ENCODE measurements at regions not wholly inside any gene's neighbourhood (a gene's known extent, or its start where the extent isn't known, plus 50 kb on each side); places are given as distances from the start of the nearest gene placed in this dataset.
"Not testable (repeated sequence)": the region's sequence is repeated elsewhere in the genome, so short reads cannot be mapped to it uniquely, and the experiment has no call there.

GRCh38 chr7:106736123-106736507 lies 75.2 kb upstream of the CCDC71L start:
- Mint-ChIP-seq H3K4me3 (no peak overlapping the region), H3K27me3 (ENCODE audit: low read depth) (no peaks in the 10 kb centered on the region), H3K4me1 (ENCODE audit: low read depth) (peaks cover 39% of the 10 kb centered on the region), H3K9me3 (no peaks in the 10 kb centered on the region), H3K36me3 (ENCODE audit: insufficient read depth) (no peaks in the 10 kb centered on the region)
- DNase-seq (no peak), ATAC-seq (no peak)

GRCh38 chr7:106736508-106737201 lies 75.7 kb upstream of the CCDC71L start:
- no peak overlapping the region for H3K4me3 Mint-ChIP-seq
- H3K9me3 Mint-ChIP-seq = no peaks in the 10 kb centered on the region
- peaks cover 33% of the 10 kb centered on the region for H3K4me1 Mint-ChIP-seq (ENCODE audit: low read depth)
- peak; percentile 26 for DNase-seq
- H3K36me3 Mint-ChIP-seq (ENCODE audit: insufficient read depth) = no peaks in the 10 kb centered on the region
- peak; percentile 91 to 93 for ATAC-seq
- H3K27me3 Mint-ChIP-seq (ENCODE audit: low read depth) = no peaks in the 10 kb centered on the region

- Mint-ChIP-seq H3K9me3 (no peaks in the 10 kb centered on the region), H3K4me1 (ENCODE audit: low read depth) (peaks cover 29% of the 10 kb centered on the region), H3K36me3 (ENCODE audit: insufficient read depth) (no peaks in the 10 kb centered on the region), H3K27me3 (ENCODE audit: low read depth) (no peaks in the 10 kb centered on the region), H3K4me3 (no peak overlapping the region)
- DNase-seq (no peak), ATAC-seq (no peak)
These were observed 76.2 kb upstream of the CCDC71L start for GRCh38 chr7:106737202-106737562.

- ATAC-seq (no peak), DNase-seq (no peak)
- peaks cover 14% of the 10 kb centered on the region for H3K4me1 Mint-ChIP-seq (ENCODE audit: low read depth)
- no peak overlapping the region for H3K4me3 Mint-ChIP-seq
- H3K36me3 Mint-ChIP-seq (ENCODE audit: insufficient read depth) = no peaks in the 10 kb centered on the region
- H3K9me3 Mint-ChIP-seq = no peaks in the 10 kb centered on the region
- peaks cover 4% of the 10 kb centered on the region for H3K27me3 Mint-ChIP-seq (ENCODE audit: low read depth)
These were observed 79.8 kb upstream of the CCDC71L start for GRCh38 chr7:106740806-106741205.

- H3K4me3 Mint-ChIP-seq = no peak overlapping the region
- peak in 1 of 2 donors; percentile 35 for ATAC-seq
These were observed 83.7 kb upstream of the CCDC71L start for GRCh38 chr7:106744563-106745091.

GRCh38 chr7:106747301-106747700 lies 86.3 kb upstream of the CCDC71L start:
- H3K36me3 Mint-ChIP-seq (ENCODE audit: insufficient read depth); H3K27me3 Mint-ChIP-seq (ENCODE audit: low read depth); H3K4me3 Mint-ChIP-seq; H3K9me3 Mint-ChIP-seq; DNase-seq; H3K4me1 Mint-ChIP-seq (ENCODE audit: low read depth); ATAC-seq: not testable (repeated sequence)

More at GRCh38 chr7:106744563-106745091, 83.7 kb upstream of the CCDC71L start:
- H3K4me1 Mint-ChIP-seq (ENCODE audit: low read depth) = no peaks in the 10 kb centered on the region
- no peaks in the 10 kb centered on the region for H3K36me3 Mint-ChIP-seq (ENCODE audit: insufficient read depth)
- H3K27me3 Mint-ChIP-seq (ENCODE audit: low read depth) = peaks cover 5% of the 10 kb centered on the region
- DNase-seq = no peak
- H3K9me3 Mint-ChIP-seq = no peaks in the 10 kb centered on the region

GRCh38 chr7:106747804-106748203 lies 86.8 kb upstream of the CCDC71L start:
- Mint-ChIP-seq H3K4me3 (no peak overlapping the region), H3K4me1 (ENCODE audit: low read depth) (no peaks in the 10 kb centered on the region), H3K36me3 (ENCODE audit: insufficient read depth) (no peaks in the 10 kb centered on the region), H3K27me3 (ENCODE audit: low read depth) (peaks cover 8% of the 10 kb centered on the region), H3K9me3 (no peaks in the 10 kb centered on the region)
- ATAC-seq = no peak
- no peak for DNase-seq

GRCh38 chr7:106749165-106749564 lies 88.2 kb upstream of the CCDC71L start:
- Mint-ChIP-seq H3K36me3 (ENCODE audit: insufficient read depth) (no peaks in the 10 kb centered on the region), H3K9me3 (peaks cover 3% of the 10 kb centered on the region), H3K27me3 (ENCODE audit: low read depth) (peaks cover 4% of the 10 kb centered on the region), H3K4me1 (ENCODE audit: low read depth) (no peaks in the 10 kb centered on the region), H3K4me3 (no peak overlapping the region)
- ATAC-seq = no peak
- DNase-seq = no peak

- Mint-ChIP-seq H3K4me3 (no peak overlapping the region), H3K27me3 (ENCODE audit: low read depth) (peaks cover 4% of the 10 kb centered on the region), H3K4me1 (ENCODE audit: low read depth) (no peaks in the 10 kb centered on the region), H3K36me3 (ENCODE audit: insufficient read depth) (no peaks in the 10 kb centered on the region), H3K9me3 (peaks cover 10% of the 10 kb centered on the region)
- DNase-seq (no peak), ATAC-seq (no peak)
These were observed 89.8 kb upstream of the CCDC71L start for GRCh38 chr7:106750773-106751172.

- H3K27me3 Mint-ChIP-seq (ENCODE audit: low read depth) = peaks cover 4% of the 10 kb centered on the region
- ATAC-seq (no peak), DNase-seq (no peak)
- no peaks in the 10 kb centered on the region for H3K4me1 Mint-ChIP-seq (ENCODE audit: low read depth)
- H3K4me3 Mint-ChIP-seq = no peak overlapping the region
- no peaks in the 10 kb centered on the region for H3K36me3 Mint-ChIP-seq (ENCODE audit: insufficient read depth)
- peaks cover 10% of the 10 kb centered on the region for H3K9me3 Mint-ChIP-seq
These were observed 91.4 kb upstream of the CCDC71L start for GRCh38 chr7:106752367-106752766.

GRCh38 chr7:106755024-106755423 lies 94.1 kb upstream of the CCDC71L start:
- not testable (repeated sequence) for H3K27me3 Mint-ChIP-seq (ENCODE audit: low read depth); H3K4me3 Mint-ChIP-seq; H3K9me3 Mint-ChIP-seq; H3K4me1 Mint-ChIP-seq (ENCODE audit: low read depth); DNase-seq; ATAC-seq; H3K36me3 Mint-ChIP-seq (ENCODE audit: insufficient read depth)

GRCh38 chr7:106755641-106756040 lies 94.7 kb upstream of the CCDC71L start:
- DNase-seq (no peak), ATAC-seq (no peak)
- Mint-ChIP-seq H3K36me3 (ENCODE audit: insufficient read depth) (no peaks in the 10 kb centered on the region), H3K4me1 (ENCODE audit: low read depth) (no peaks in the 10 kb centered on the region), H3K9me3 (peaks cover 10% of the 10 kb centered on the region), H3K27me3 (ENCODE audit: low read depth) (peaks cover 2% of the 10 kb centered on the region), H3K4me3 (no peak overlapping the region)

GRCh38 chr7:106756071-106756470 lies 95.1 kb upstream of the CCDC71L start:
- Mint-ChIP-seq H3K27me3 (ENCODE audit: low read depth) (no peaks in the 10 kb centered on the region), H3K9me3 (peaks cover 10% of the 10 kb centered on the region), H3K36me3 (ENCODE audit: insufficient read depth) (no peaks in the 10 kb centered on the region), H3K4me3 (no peak overlapping the region), H3K4me1 (ENCODE audit: low read depth) (no peaks in the 10 kb centered on the region)
- DNase-seq (no peak), ATAC-seq (no peak)

GRCh38 chr7:106756884-106757283 lies 95.9 kb upstream of the CCDC71L start:
- ATAC-seq (no peak), DNase-seq (no peak)
- H3K36me3 Mint-ChIP-seq (ENCODE audit: insufficient read depth) = no peaks in the 10 kb centered on the region
- H3K4me3 Mint-ChIP-seq = no peak overlapping the region
- H3K27me3 Mint-ChIP-seq (ENCODE audit: low read depth) = no peaks in the 10 kb centered on the region
- H3K4me1 Mint-ChIP-seq (ENCODE audit: low read depth) = no peaks in the 10 kb centered on the region
- H3K9me3 Mint-ChIP-seq = peaks cover 10% of the 10 kb centered on the region

- Mint-ChIP-seq H3K27me3 (ENCODE audit: low read depth) (no peaks in the 10 kb centered on the region), H3K9me3 (peaks cover 10% of the 10 kb centered on the region), H3K4me1 (ENCODE audit: low read depth) (no peaks in the 10 kb centered on the region), H3K36me3 (ENCODE audit: insufficient read depth) (no peaks in the 10 kb centered on the region), H3K4me3 (no peak overlapping the region)
- DNase-seq = no peak
- no peak for ATAC-seq
These were observed 96.9 kb upstream of the CCDC71L start for GRCh38 chr7:106757846-106758245.

All from activated T-cell treated with anti-CD3 and anti-CD28 coated beads, Interleukin-2, amount 50 U/mL, for 4 hours (primary cell).